Glutamatergic neuron (in vitro differentiated cells): ENCODE measurements at regions not wholly inside any gene's neighbourhood (a gene's known extent, or its start where the extent isn't known, plus 50 kb on each side); places are given as distances from the start of the nearest gene placed in this dataset.
"Not testable (repeated sequence)": the region's sequence is repeated elsewhere in the genome, so short reads cannot be mapped to it uniquely, and the experiment has no call there.

Experiments used
- DNase-seq: peaks from one replicate; pipeline ENCODE4 v3.0.0; 2022
- H3K27ac Mint-ChIP-seq: one replicate; pipeline ENCODE4 v1.8.0; 2020; ENCODE audit warnings: mild to moderate bottlenecking, mixed read lengths, inconsistent platforms; ENCODE audit not compliant: unreplicated experiment
- H3K27me3 Mint-ChIP-seq: one replicate; pipeline ENCODE4 v1.8.0; 2020; ENCODE audit warnings: mild to moderate bottlenecking, moderate library complexity, mixed read lengths, inconsistent platforms; ENCODE audit not compliant: unreplicated experiment
- H3K36me3 Mint-ChIP-seq: one replicate; pipeline ENCODE4 v1.8.0; 2020; ENCODE audit warnings: mild to moderate bottlenecking, mixed read lengths, inconsistent platforms; ENCODE audit not compliant: unreplicated experiment
- H3K4me1 Mint-ChIP-seq: one replicate; pipeline ENCODE4 v1.8.0; 2020; ENCODE audit warnings: mild to moderate bottlenecking, low read depth, mixed read lengths, inconsistent platforms; ENCODE audit not compliant: unreplicated experiment
- H3K4me3 Mint-ChIP-seq: one replicate; pipeline ENCODE4 v1.8.0; 2020; ENCODE audit warnings: mild to moderate bottlenecking, mixed read lengths, inconsistent platforms; ENCODE audit not compliant: unreplicated experiment
- H3K9me3 Mint-ChIP-seq: one replicate; pipeline ENCODE4 v1.8.0; 2020; ENCODE audit warnings: mild to moderate bottlenecking, moderate library complexity, mixed read lengths, inconsistent platforms; ENCODE audit not compliant: unreplicated experiment
- TF ChIP-seq, protein P1 (sequence below): fragments of 200-600 bp; sonication (generic); IDR thresholded peaks from one replicate; pipeline ENCODE4 v1.5.0; 2021; ENCODE audit not compliant: partially characterized antibody, unreplicated experiment

DNA sequence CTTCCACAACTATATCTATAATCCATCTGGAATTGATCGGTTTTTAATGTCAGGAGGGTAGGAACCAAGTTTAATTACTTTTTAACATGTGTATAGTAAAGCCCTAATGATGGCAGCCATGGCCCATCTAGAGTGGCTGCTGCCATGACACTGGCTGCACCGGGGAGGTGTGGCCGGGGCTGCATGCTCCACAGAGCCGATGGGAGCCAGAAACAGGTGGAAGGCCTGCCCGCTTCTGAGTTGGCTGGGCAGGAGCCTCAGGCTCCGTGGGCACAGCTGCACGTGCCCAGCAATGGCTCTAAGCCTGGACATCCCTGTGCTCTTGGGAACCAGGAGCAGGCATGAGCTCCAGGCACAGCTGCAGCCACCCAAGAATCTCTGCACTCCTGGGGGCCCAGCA lies 73.0 kb downstream of the GBP6 start:
- peaks cover 5% of the 10 kb centered on the region for H3K9me3 Mint-ChIP-seq
- no peaks in the 10 kb centered on the region for H3K4me1 Mint-ChIP-seq
- H3K27me3 Mint-ChIP-seq = no peaks in the 10 kb centered on the region
- H3K36me3 Mint-ChIP-seq = no peaks in the 10 kb centered on the region
- no peak overlapping the region for H3K27ac Mint-ChIP-seq
- TF ChIP-seq, protein P1, sequence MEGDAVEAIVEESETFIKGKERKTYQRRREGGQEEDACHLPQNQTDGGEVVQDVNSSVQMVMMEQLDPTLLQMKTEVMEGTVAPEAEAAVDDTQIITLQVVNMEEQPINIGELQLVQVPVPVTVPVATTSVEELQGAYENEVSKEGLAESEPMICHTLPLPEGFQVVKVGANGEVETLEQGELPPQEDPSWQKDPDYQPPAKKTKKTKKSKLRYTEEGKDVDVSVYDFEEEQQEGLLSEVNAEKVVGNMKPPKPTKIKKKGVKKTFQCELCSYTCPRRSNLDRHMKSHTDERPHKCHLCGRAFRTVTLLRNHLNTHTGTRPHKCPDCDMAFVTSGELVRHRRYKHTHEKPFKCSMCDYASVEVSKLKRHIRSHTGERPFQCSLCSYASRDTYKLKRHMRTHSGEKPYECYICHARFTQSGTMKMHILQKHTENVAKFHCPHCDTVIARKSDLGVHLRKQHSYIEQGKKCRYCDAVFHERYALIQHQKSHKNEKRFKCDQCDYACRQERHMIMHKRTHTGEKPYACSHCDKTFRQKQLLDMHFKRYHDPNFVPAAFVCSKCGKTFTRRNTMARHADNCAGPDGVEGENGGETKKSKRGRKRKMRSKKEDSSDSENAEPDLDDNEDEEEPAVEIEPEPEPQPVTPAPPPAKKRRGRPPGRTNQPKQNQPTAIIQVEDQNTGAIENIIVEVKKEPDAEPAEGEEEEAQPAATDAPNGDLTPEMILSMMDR = no peak
- DNase-seq = no peak
- H3K4me3 Mint-ChIP-seq = no peak overlapping the region

DNA sequence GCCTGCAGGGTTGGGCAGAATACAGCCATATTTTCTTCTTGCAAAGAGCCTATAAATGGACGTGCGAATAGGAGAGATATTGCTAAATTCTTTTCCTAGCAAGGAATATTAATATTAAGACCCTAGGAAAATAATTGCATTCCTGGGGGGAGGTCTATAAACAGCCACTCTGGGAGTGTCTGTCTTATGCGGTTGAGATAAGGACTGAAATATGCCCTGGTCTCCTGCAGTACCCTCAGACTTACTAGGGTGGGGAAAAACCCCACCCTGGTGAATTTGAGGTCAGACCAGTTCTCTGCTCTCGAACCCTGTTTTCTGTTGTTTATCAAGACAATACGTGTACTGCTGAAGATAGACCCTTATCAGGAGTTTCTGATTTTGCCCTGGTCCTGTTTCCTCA lies 74.4 kb downstream of the GBP6 start:
- not testable (repeated sequence) for H3K4me3 Mint-ChIP-seq, DNase-seq, H3K36me3 Mint-ChIP-seq, H3K9me3 Mint-ChIP-seq, H3K27ac Mint-ChIP-seq, H3K27me3 Mint-ChIP-seq, H3K4me1 Mint-ChIP-seq

DNA sequence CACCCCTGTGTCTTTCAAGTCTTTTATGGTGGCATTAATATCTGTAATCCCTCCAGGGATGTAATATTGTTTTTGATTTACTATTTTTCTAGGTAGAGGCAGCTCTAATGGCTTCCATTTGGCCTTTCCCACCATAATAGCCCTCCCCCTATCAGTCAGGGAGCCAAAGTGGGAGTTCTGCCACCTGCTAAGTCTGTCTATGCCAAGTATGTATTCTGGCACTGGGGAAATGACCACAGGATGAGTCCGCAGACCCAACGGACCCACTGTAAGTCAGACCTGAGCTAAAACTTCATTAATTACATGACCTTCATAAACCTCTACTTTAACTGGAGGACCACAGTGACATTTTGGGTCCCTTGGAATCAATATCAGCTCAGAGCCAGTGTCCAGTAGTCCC lies 77.1 kb downstream of the GBP6 start:
- TF ChIP-seq, protein P1 = no peak
- H3K4me3 Mint-ChIP-seq = no peak overlapping the region
- no peaks in the 10 kb centered on the region for H3K36me3 Mint-ChIP-seq
- peaks cover 5% of the 10 kb centered on the region for H3K9me3 Mint-ChIP-seq
- no peaks in the 10 kb centered on the region for H3K4me1 Mint-ChIP-seq
- no peak overlapping the region for H3K27ac Mint-ChIP-seq
- no peaks in the 10 kb centered on the region for H3K27me3 Mint-ChIP-seq
- DNase-seq = no peak

DNA sequence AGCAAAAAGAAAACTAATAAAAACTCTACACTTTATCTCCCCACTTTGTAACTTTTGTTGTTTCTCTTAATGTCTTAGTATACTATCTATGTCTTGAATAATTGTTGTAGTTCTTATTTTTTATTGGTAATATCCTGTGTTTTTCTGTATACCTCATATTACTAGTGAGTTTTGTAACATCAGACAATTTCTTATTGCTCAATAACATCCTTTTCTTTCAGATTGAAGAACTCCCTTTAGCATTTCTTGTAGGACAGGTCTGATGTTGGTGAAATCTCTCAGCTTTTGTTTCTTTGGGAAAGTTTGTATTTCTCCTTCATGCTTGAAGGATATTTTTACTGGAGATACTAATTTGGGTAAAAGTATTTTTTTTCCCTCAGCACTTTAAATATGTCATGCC lies 79.8 kb upstream of the LRRC8B start:
- no peak overlapping the region for H3K4me3 Mint-ChIP-seq

DNA sequence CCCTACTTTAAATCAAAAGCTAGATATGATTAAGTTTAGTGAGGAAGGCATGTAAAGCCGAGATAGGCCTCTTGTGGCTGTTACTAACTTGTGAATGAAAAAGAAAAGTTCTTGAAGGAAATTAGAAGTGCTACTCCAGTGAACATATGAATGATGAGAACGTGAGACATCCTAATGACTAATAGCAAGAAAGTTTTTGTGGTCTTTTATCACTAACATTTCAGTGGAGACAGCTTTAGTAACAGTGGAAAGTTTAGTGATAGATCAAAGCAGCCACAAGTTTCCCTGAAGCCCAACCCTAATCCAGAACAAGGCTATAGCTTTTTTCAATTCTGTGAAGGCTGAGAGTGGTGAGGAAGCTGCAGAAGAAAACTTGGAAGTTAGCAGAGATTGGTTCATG lies 73.6 kb upstream of the LRRC8B start:
- H3K36me3 Mint-ChIP-seq = no peaks in the 10 kb centered on the region
- H3K27me3 Mint-ChIP-seq = no peaks in the 10 kb centered on the region
- TF ChIP-seq, protein P1 = no peak
- no peak for DNase-seq
- no peak overlapping the region for H3K27ac Mint-ChIP-seq
- no peak overlapping the region for H3K4me3 Mint-ChIP-seq
- H3K9me3 Mint-ChIP-seq = peaks cover 1% of the 10 kb centered on the region
- H3K4me1 Mint-ChIP-seq = peaks cover 2% of the 10 kb centered on the region

More for the DNA sequence above, 79.8 kb upstream of the LRRC8B start:
- H3K4me1 Mint-ChIP-seq = no peaks in the 10 kb centered on the region
- no peak for DNase-seq
- TF ChIP-seq, protein P1 = no peak
- H3K36me3 Mint-ChIP-seq = no peaks in the 10 kb centered on the region
- H3K27me3 Mint-ChIP-seq = no peaks in the 10 kb centered on the region
- H3K27ac Mint-ChIP-seq = no peak overlapping the region
- no peaks in the 10 kb centered on the region for H3K9me3 Mint-ChIP-seq
